ENCODE measurements at regions not wholly inside any gene's neighbourhood (a gene's known extent, or its start where the extent isn't known, plus 50 kb on each side); places are given as distances from the start of the nearest gene placed in this dataset.

DNA sequence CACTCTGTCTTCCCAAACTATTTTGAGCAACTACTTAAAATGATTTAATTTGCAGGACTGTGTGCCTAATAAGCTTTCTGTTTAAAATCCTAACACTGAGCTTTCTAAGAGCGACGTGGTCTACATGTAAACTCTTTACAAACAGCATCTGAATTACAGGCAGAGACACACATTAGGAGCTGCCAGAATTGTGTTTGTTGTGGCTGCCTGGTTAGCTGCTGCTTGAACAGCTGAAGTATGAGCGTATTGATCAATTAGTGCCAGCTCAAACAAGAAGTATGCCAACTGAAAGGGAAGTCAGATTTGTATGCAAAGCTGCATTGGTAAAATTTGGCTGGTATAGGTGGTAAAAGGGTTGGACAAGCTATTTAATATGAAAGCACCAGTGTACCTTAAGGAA lies 384.4 kb downstream of the PCDH7 start:
- Histone ChIP-seq H3K9ac (ENCODE audit: low read length) (no peak overlapping the region), H2AFZ (ENCODE audit: low read length) (no peak overlapping the region), H3F3A (ENCODE audit: low read length, unreplicated experiment) (no peaks in the 10 kb centered on the region), H3K9me2 (replicated peaks; ENCODE audit: low read length) (no peaks in the 10 kb centered on the region), H3K36me3 (ENCODE audit: low read depth, low read length) (no peaks in the 10 kb centered on the region), H3K4me1 (ENCODE audit: insufficient read depth, low read length) (peaks cover 3% of the 10 kb centered on the region; the same call in 1 of the 2 replicates), H3K79me2 (ENCODE audit: low read length) (no peaks in the 10 kb centered on the region), H4K20me1 (ENCODE audit: low read length) (no peaks in the 10 kb centered on the region), H3K9me3 (ENCODE audit: low read length) (no peaks in the 10 kb centered on the region), H3K4me2 (ENCODE audit: low read length) (no peak overlapping the region), H3K27me3 (ENCODE audit: low read length) (no peaks in the 10 kb centered on the region), H3K27ac (ENCODE audit: low read length) (no peak overlapping the region), H3K4me3 (ENCODE audit: low read length) (no peak overlapping the region)
- no peak for TF ChIP-seq EZH2phosphoT487 (IDR thresholded peaks at IDR 0.05; ENCODE audit: borderline replicate concordance, low read length)
- no peak for TF ChIP-seq EZH2 (IDR thresholded peaks at IDR 0.05; ENCODE audit: low read length, unreplicated experiment)
- TF ChIP-seq, protein P1, sequence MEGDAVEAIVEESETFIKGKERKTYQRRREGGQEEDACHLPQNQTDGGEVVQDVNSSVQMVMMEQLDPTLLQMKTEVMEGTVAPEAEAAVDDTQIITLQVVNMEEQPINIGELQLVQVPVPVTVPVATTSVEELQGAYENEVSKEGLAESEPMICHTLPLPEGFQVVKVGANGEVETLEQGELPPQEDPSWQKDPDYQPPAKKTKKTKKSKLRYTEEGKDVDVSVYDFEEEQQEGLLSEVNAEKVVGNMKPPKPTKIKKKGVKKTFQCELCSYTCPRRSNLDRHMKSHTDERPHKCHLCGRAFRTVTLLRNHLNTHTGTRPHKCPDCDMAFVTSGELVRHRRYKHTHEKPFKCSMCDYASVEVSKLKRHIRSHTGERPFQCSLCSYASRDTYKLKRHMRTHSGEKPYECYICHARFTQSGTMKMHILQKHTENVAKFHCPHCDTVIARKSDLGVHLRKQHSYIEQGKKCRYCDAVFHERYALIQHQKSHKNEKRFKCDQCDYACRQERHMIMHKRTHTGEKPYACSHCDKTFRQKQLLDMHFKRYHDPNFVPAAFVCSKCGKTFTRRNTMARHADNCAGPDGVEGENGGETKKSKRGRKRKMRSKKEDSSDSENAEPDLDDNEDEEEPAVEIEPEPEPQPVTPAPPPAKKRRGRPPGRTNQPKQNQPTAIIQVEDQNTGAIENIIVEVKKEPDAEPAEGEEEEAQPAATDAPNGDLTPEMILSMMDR (conservative IDR thresholded peaks at IDR 0.05; ENCODE audit: low read depth, low read length): no peak
- ChIA-PET POLR2A (ENCODE audit: unreplicated experiment) (no interaction called here), CTCF (no interaction called here)
- ATAC-seq (no peak), DNase-seq (no peak)
- intact Hi-C loops (cut with micrococcal nuclease): no loop called here
- no TSS peak for BruUV-seq (replicated peaks)

DNA sequence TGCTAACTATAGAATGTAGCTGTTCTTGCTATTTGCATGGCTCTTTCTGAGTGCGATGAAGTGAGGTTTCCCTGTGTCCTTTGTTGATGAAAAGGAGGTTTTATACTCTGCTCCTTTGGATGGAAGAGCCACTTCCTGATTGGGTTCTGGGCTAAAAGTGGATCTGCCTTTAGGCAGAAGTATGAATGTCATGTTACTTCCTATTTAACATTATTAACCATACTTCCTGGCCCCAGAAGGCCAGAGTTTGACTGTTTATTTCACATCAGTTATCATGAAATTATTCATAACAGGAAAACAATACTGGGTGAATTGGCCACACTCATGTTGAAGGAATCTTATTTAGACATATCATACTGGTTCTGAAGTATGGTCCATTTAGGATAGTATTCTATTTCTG lies 386.2 kb downstream of the PCDH7 start:
- Histone ChIP-seq H3K4me1 (ENCODE audit: insufficient read depth, low read length) (peaks cover 3% of the 10 kb centered on the region; the same call in 1 of the 2 replicates), H3K9me3 (ENCODE audit: low read length) (no peaks in the 10 kb centered on the region), H3K27ac (ENCODE audit: low read length) (no peak overlapping the region), H3K9me2 (replicated peaks; ENCODE audit: low read length) (no peaks in the 10 kb centered on the region), H3F3A (ENCODE audit: low read length, unreplicated experiment) (no peaks in the 10 kb centered on the region), H3K9ac (ENCODE audit: low read length) (no peak overlapping the region), H3K4me3 (ENCODE audit: low read length) (no peak overlapping the region), H3K4me2 (ENCODE audit: low read length) (no peak overlapping the region), H3K79me2 (ENCODE audit: low read length) (no peaks in the 10 kb centered on the region), H3K36me3 (ENCODE audit: low read depth, low read length) (no peaks in the 10 kb centered on the region), H4K20me1 (ENCODE audit: low read length) (no peaks in the 10 kb centered on the region), H2AFZ (ENCODE audit: low read length) (no peak overlapping the region), H3K27me3 (ENCODE audit: low read length) (no peaks in the 10 kb centered on the region)
- ATAC-seq: no peak
- BruUV-seq (replicated peaks): no TSS peak
- ChIA-PET CTCF (no interaction called here), POLR2A (ENCODE audit: unreplicated experiment) (no interaction called here)
- no peak for DNase-seq
- intact Hi-C loops (cut with micrococcal nuclease): no loop called here
- TF ChIP-seq EZH2 (IDR thresholded peaks at IDR 0.05; ENCODE audit: low read length, unreplicated experiment) (no peak), EZH2phosphoT487 (IDR thresholded peaks at IDR 0.05; ENCODE audit: borderline replicate concordance, low read length) (no peak)

DNA sequence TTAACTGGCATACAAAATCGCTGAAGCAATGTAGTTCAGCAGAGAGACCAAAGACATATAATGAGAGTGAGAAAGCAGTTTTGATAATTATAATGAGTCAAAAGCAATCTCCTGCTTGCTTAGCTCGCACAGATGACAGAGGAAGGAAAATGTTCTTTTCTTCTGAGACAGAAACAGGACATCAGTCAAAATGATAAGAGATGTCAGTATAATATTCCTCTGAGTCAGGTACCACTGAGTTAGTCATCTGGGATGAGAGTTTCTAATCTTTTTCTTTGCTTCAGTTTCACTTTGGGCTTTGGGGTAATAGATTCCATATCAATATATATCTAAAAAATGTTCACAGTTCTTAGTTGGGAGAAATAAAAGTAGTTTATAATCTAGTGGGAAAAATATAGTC lies 387.2 kb downstream of the PCDH7 start:
- CTCF ChIA-PET: no interaction called here
- Histone ChIP-seq H2AFZ (ENCODE audit: low read length) (no peak overlapping the region), H3K36me3 (ENCODE audit: low read depth, low read length) (no peaks in the 10 kb centered on the region), H3K9me3 (ENCODE audit: low read length) (no peaks in the 10 kb centered on the region), H3K9me2 (replicated peaks; ENCODE audit: low read length) (no peaks in the 10 kb centered on the region), H3K27me3 (ENCODE audit: low read length) (no peaks in the 10 kb centered on the region), H3K79me2 (ENCODE audit: low read length) (no peaks in the 10 kb centered on the region), H4K20me1 (ENCODE audit: low read length) (no peaks in the 10 kb centered on the region), H3K9ac (ENCODE audit: low read length) (no peak overlapping the region), H3K27ac (ENCODE audit: low read length) (no peak overlapping the region), H3K4me2 (ENCODE audit: low read length) (no peak overlapping the region), H3K4me1 (ENCODE audit: insufficient read depth, low read length) (peaks cover 3% of the 10 kb centered on the region; the same call in 1 of the 2 replicates), H3K4me3 (ENCODE audit: low read length) (no peak overlapping the region), H3F3A (ENCODE audit: low read length, unreplicated experiment) (no peaks in the 10 kb centered on the region)
- TF ChIP-seq EZH2 (IDR thresholded peaks at IDR 0.05; ENCODE audit: low read length, unreplicated experiment) (no peak), EZH2phosphoT487 (IDR thresholded peaks at IDR 0.05; ENCODE audit: borderline replicate concordance, low read length) (no peak)
- TF ChIP-seq, protein P1 (conservative IDR thresholded peaks at IDR 0.05; ENCODE audit: low read depth, low read length): no peak
- DNase-seq: no peak
- no peak for ATAC-seq
- POLR2A ChIA-PET (ENCODE audit: unreplicated experiment): no interaction called here
- no TSS peak for BruUV-seq (replicated peaks)
- intact Hi-C loops (cut with micrococcal nuclease): no loop called here
